Keratinocyte (primary cell): ENCODE measurements at regions not wholly inside any gene's neighbourhood (a gene's known extent, or its start where the extent isn't known, plus 50 kb on each side); places are given as distances from the start of the nearest gene placed in this dataset.

Experiments used
- DNase-seq: peaks from one replicate; pipeline ENCODE4 v3.0.0-alpha.2; 2011; ENCODE audit warnings: low read depth, missing footprints, low spot score
- FAIRE-seq: peaks from 2 replicates; lab custom pipeline; 2011; peaks lifted over from hg19 to GRCh38; lab: Jason Lieb, UNC
- H2AFZ ChIP-seq: 2 replicates; pipeline ENCODE4 v1.6.0; 2012; ENCODE audit warnings: low read length, control low read depth, inconsistent platforms; ENCODE audit not compliant: control insufficient read depth
- H3K27ac ChIP-seq: 2 replicates; pipeline ENCODE4 v1.5.1; 2011; ENCODE audit warnings: low read length; ENCODE audit not compliant: control insufficient read depth, insufficient read depth
- H3K27me3 ChIP-seq: 3 replicates; pipeline ENCODE4 v1.6.0; 2011; ENCODE audit warnings: low read length; ENCODE audit not compliant: control insufficient read depth, insufficient read depth; ENCODE audit errors: extremely low read depth
- H3K36me3 ChIP-seq, 2 experiments: 2 replicates in 1 of 2; 3 replicates in 1 of 2; pipeline ENCODE4 v1.5.1; 2011; ENCODE audit warnings: low read length in 2 of 2, mild to moderate bottlenecking in 1 of 2; ENCODE audit not compliant: control insufficient read depth in 2 of 2, insufficient read depth in 2 of 2; ENCODE audit errors: extremely low read depth in 1 of 2
- H3K4me1 ChIP-seq: 3 replicates; pipeline ENCODE4 v1.5.1; 2011; ENCODE audit warnings: low read length; ENCODE audit not compliant: control insufficient read depth, insufficient read depth; ENCODE audit errors: extremely low read depth
- H3K4me2 ChIP-seq: 3 replicates; pipeline ENCODE4 v1.6.0; 2011; ENCODE audit warnings: low read depth, low read length; ENCODE audit not compliant: control insufficient read depth, insufficient read depth; ENCODE audit errors: extremely low read depth
- H3K4me3 ChIP-seq, 3 experiments: fragments of 200-600 bp in 1 of 3; sonication (generic) in 1 of 3; 2 replicates in 2 of 3; 3 replicates in 1 of 3; pipeline ENCODE4 v1.5.1; 2011 to 2016; ENCODE audit warnings: low read length in 3 of 3, mild to moderate bottlenecking in 3 of 3, control low read depth in 2 of 3, inconsistent platforms in 1 of 3, low read depth in 1 of 3, mixed read lengths in 1 of 3, mixed run types in 1 of 3, moderate library complexity in 1 of 3; ENCODE audit not compliant: control insufficient read depth in 2 of 3, insufficient read depth in 2 of 3; ENCODE audit errors: extremely low read depth in 1 of 3
- H3K79me2 ChIP-seq: 2 replicates; pipeline ENCODE4 v1.6.0; 2012; ENCODE audit warnings: low read length; ENCODE audit not compliant: control insufficient read depth, insufficient read depth
- H3K9ac ChIP-seq: 3 replicates; pipeline ENCODE4 v1.6.0; 2011; ENCODE audit warnings: low read length; ENCODE audit not compliant: control insufficient read depth, insufficient read depth; ENCODE audit errors: extremely low read depth
- H3K9me1 ChIP-seq: 3 replicates; pipeline ENCODE4 v1.6.0; 2011; ENCODE audit warnings: low read length; ENCODE audit not compliant: control insufficient read depth, insufficient read depth; ENCODE audit errors: extremely low read depth
- H3K9me3 ChIP-seq: 2 replicates; pipeline ENCODE4 v1.5.1; 2012; ENCODE audit warnings: low read depth, low read length; ENCODE audit not compliant: control insufficient read depth
- H4K20me1 ChIP-seq: 3 replicates; pipeline ENCODE4 v1.6.0; 2011; ENCODE audit warnings: low read length; ENCODE audit not compliant: control insufficient read depth, insufficient read depth; ENCODE audit errors: extremely low read depth
- CTCF ChIP-seq, 3 experiments: IDR thresholded peaks in 1 of 3; conservative IDR thresholded peaks in 1 of 3; optimal IDR thresholded peaks in 1 of 3; 2 replicates in 2 of 3; 3 replicates in 1 of 3; pipeline versions ENCODE3 to v1.5.1; 2011; ENCODE audit warnings: low read length in 3 of 3, mild to moderate bottlenecking in 3 of 3, moderate library complexity in 2 of 3, control low read depth in 1 of 3, inconsistent platforms in 1 of 3; ENCODE audit not compliant: insufficient read depth in 2 of 3; ENCODE audit errors: extremely low read depth in 1 of 3
- EZH2 ChIP-seq: IDR thresholded peaks from one replicate; pipeline ENCODE4 v1.6.1; 2012; ENCODE audit warnings: inconsistent platforms, mild to moderate bottlenecking, low read length, moderate library complexity
- dilution Hi-C: fragments of 300-500 bp; cut with MboI; formaldehyde crosslinking; loops from one replicate; pipeline ENCODE4 v1.7.0; 2020; ENCODE audit warnings: low sequenced_read_pairs; ENCODE audit not compliant: extremely low pct_ligation_motif_present

GRCh38 chrX:25558137-25558536 lies 542.4 kb upstream of the ARX start:
- no peaks in the 10 kb centered on the region for H3K36me3 ChIP-seq
- dilution Hi-C loops = no loop called here
- FAIRE-seq (no peak), DNase-seq (no peak)
- no peak overlapping the region for H3K27ac ChIP-seq
- no peak overlapping the region for H3K9ac ChIP-seq
- no peaks in the 10 kb centered on the region for H3K27me3 ChIP-seq
- H3K79me2 ChIP-seq = no peaks in the 10 kb centered on the region
- no peak overlapping the region for H3K4me2 ChIP-seq
- H3K9me1 ChIP-seq = no peaks in the 10 kb centered on the region
- no peak overlapping the region for H3K4me3 ChIP-seq
- TF ChIP-seq EZH2 (no peak), CTCF (optimal IDR thresholded peaks at IDR 0.05 in 1 of 3, IDR thresholded peaks at IDR 0.05 in 1 of 3, conservative IDR thresholded peaks at IDR 0.05 in 1 of 3; ENCODE audit: extremely low read depth in 1 of 3, insufficient read depth in 2 of 3, low read length in 3 of 3) (no peak)
- no peaks in the 10 kb centered on the region for H4K20me1 ChIP-seq
- no peaks in the 10 kb centered on the region for H3K9me3 ChIP-seq
- no peak overlapping the region for H2AFZ ChIP-seq
- H3K4me1 ChIP-seq = no peaks in the 10 kb centered on the region

- no peak overlapping the region for H3K4me2 ChIP-seq
- FAIRE-seq = no peak
Measured at GRCh38 chrX:25561190-25561589, 545.4 kb upstream of the ARX start.

More at GRCh38 chrX:25561190-25561589, 545.4 kb upstream of the ARX start:
- dilution Hi-C loops = no loop called here
- Histone ChIP-seq H3K36me3 (no peaks in the 10 kb centered on the region), H4K20me1 (no peaks in the 10 kb centered on the region), H3K9ac (no peak overlapping the region), H3K9me1 (no peaks in the 10 kb centered on the region), H3K27ac (no peak overlapping the region), H3K27me3 (no peaks in the 10 kb centered on the region), H3K79me2 (no peaks in the 10 kb centered on the region), H3K9me3 (no peaks in the 10 kb centered on the region), H3K4me3 (no peak overlapping the region), H2AFZ (no peak overlapping the region), H3K4me1 (no peaks in the 10 kb centered on the region)
- TF ChIP-seq CTCF (optimal IDR thresholded peaks at IDR 0.05 in 1 of 3, IDR thresholded peaks at IDR 0.05 in 1 of 3, conservative IDR thresholded peaks at IDR 0.05 in 1 of 3; ENCODE audit: extremely low read depth in 1 of 3, insufficient read depth in 2 of 3, low read length in 3 of 3) = no peak
- no peak for TF ChIP-seq EZH2
- no peak for DNase-seq
